ENCODE measurements at regions not wholly inside any gene's neighbourhood (a gene's known extent, or its start where the extent isn't known, plus 50 kb on each side); places are given as distances from the start of the nearest gene placed in this dataset.

- TF ChIP-seq EZH2 (IDR thresholded peaks at IDR 0.05) (no peak), POLR2AphosphoS5 (IDR thresholded peaks at IDR 0.05; ENCODE audit: borderline replicate concordance, low read depth, low read length) (no peak)
These were observed 53.5 kb upstream of the TCF20 start for GRCh38 chr22:42323971-42324370.
